CD4-positive, alpha-beta memory T cell (primary cell): ENCODE measurements at regions not wholly inside any gene's neighbourhood (a gene's known extent, or its start where the extent isn't known, plus 50 kb on each side); places are given as distances from the start of the nearest gene placed in this dataset.

ENCODE experiments used
- CTCF ChIA-PET: fragments of 350-600 bp; sonication (Branson Sonifier 250); formaldehyde crosslinking; loops from one replicate; lab custom pipeline; 2021; ENCODE audit warnings: inconsistent platforms; ENCODE audit not compliant: partially characterized antibody; lab: Charles Lee
- POLR2A ChIA-PET: fragments of 350-600 bp; sonication (Branson Sonifier 250); formaldehyde crosslinking; loops from one replicate; lab custom pipeline; 2021; ENCODE audit not compliant: partially characterized antibody; lab: Charles Lee
- DNase-seq, 5 donors: peaks; one replicate each; pipeline versions ENCODE4 v3.0.0 to v3.0.0-alpha.2; 2020 to 2022; ENCODE audit warnings: mixed read lengths in 1 of 5
- H3K27ac ChIP-seq: one replicate; pipeline ENCODE4 v1.7.0; 2013; ENCODE audit warnings: low read depth, low read length
- H3K27me3 ChIP-seq: 2 replicates; pipeline ENCODE4 v1.7.0; 2013; ENCODE audit warnings: mild to moderate bottlenecking, low read length, moderate library complexity; ENCODE audit not compliant: insufficient read depth
- H3K36me3 ChIP-seq: 2 replicates; pipeline ENCODE4 v1.7.0; 2013; ENCODE audit warnings: mild to moderate bottlenecking, low read length, moderate library complexity; ENCODE audit not compliant: insufficient read depth
- H3K4me1 ChIP-seq: 2 replicates; pipeline ENCODE4 v1.7.0; 2013; ENCODE audit warnings: mild to moderate bottlenecking, low read length, moderate library complexity; ENCODE audit not compliant: insufficient read depth
- H3K4me3 ChIP-seq, 2 donors: one replicate each; pipeline ENCODE4 v1.7.0; 2013; ENCODE audit warnings: low read length in 2 of 2, mild to moderate bottlenecking in 1 of 2
- H3K9me3 ChIP-seq, 2 donors: one replicate each; pipeline ENCODE4 v1.7.0; 2013; ENCODE audit warnings: low read length in 2 of 2, control low read depth in 1 of 2; ENCODE audit not compliant: control insufficient read depth in 1 of 2
- H3K27ac Mint-ChIP-seq, 7 donors: one replicate each; pipeline ENCODE4 v1.8.0; 2020 to 2021; ENCODE audit warnings: mixed read lengths in 7 of 7, mild to moderate bottlenecking in 6 of 7, inconsistent platforms in 3 of 7, moderate library complexity in 3 of 7
- H3K27me3 Mint-ChIP-seq, 2 donors: one replicate each; pipeline ENCODE4 v1.8.0; 2020 to 2021; ENCODE audit warnings: mixed read lengths in 2 of 2
- H3K36me3 Mint-ChIP-seq, 2 donors: one replicate each; pipeline ENCODE4 v1.8.0; 2020 to 2021; ENCODE audit warnings: mixed read lengths in 2 of 2, inconsistent platforms in 1 of 2, mild to moderate bottlenecking in 1 of 2
- H3K4me1 Mint-ChIP-seq, 4 donors: one replicate each; pipeline ENCODE4 v1.8.0; 2020 to 2021; ENCODE audit warnings: mixed read lengths in 4 of 4, mild to moderate bottlenecking in 1 of 4
- H3K4me3 Mint-ChIP-seq, 8 donors: one replicate each; pipeline ENCODE4 v1.8.0; 2020 to 2021; ENCODE audit warnings: mixed read lengths in 8 of 8, mild to moderate bottlenecking in 7 of 8, moderate library complexity in 6 of 8, inconsistent platforms in 3 of 8
- H3K9me3 Mint-ChIP-seq, 8 donors: one replicate each; pipeline ENCODE4 v1.8.0; 2020 to 2021; ENCODE audit warnings: mixed read lengths in 8 of 8, mild to moderate bottlenecking in 5 of 8, inconsistent platforms in 3 of 8, moderate library complexity in 1 of 8
- intact Hi-C: fragments of 100-400 bp; cut with micrococcal nuclease; formaldehyde crosslinking; loops from one replicate; pipeline ENCODE4 v1.15.1; 2023

GRCh38 chr13:89959074-89959473 lies 1388.4 kb upstream of the MIR17HG start:
- Histone ChIP-seq H3K36me3 (no peaks in the 10 kb centered on the region), H3K4me1 (no peaks in the 10 kb centered on the region), H3K27ac (no peak overlapping the region), H3K9me3 (no peaks in the 10 kb centered on the region), H3K27me3 (no peaks in the 10 kb centered on the region), H3K4me3 (no peak overlapping the region)
- H3K36me3 Mint-ChIP-seq = no peaks in the 10 kb centered on the region
- CTCF ChIA-PET = no interaction called here
- no peak for DNase-seq
- no peak overlapping the region for H3K4me3 Mint-ChIP-seq
- intact Hi-C loops = no loop called here
- no peaks in the 10 kb centered on the region for H3K4me1 Mint-ChIP-seq
- no peaks in the 10 kb centered on the region for H3K27me3 Mint-ChIP-seq
- peaks cover 0 to 12% (median 2%) of the 10 kb centered on the region in 8 donors for H3K9me3 Mint-ChIP-seq
- H3K27ac Mint-ChIP-seq = no peak overlapping the region
- POLR2A ChIA-PET = no interaction called here

GRCh38 chr13:89965252-89965651 lies 1382.2 kb upstream of the MIR17HG start:
- H3K4me3 Mint-ChIP-seq = no peak overlapping the region

GRCh38 chr13:89966524-89966923 lies 1381.0 kb upstream of the MIR17HG start:
- CTCF ChIA-PET = no interaction called here
- Mint-ChIP-seq H3K27ac (no peak overlapping the region), H3K4me1 (no peaks in the 10 kb centered on the region), H3K27me3 (no peaks in the 10 kb centered on the region), H3K9me3 (peaks cover 0 to 28% (median 9%) of the 10 kb centered on the region in 8 donors), H3K4me3 (no peak overlapping the region), H3K36me3 (no peaks in the 10 kb centered on the region)
- Histone ChIP-seq H3K9me3 (no peaks in the 10 kb centered on the region), H3K4me3 (no peak overlapping the region), H3K4me1 (no peaks in the 10 kb centered on the region), H3K27ac (no peak overlapping the region), H3K27me3 (no peaks in the 10 kb centered on the region), H3K36me3 (no peaks in the 10 kb centered on the region)
- POLR2A ChIA-PET = no interaction called here
- intact Hi-C loops = no loop called here
- DNase-seq = no peak

More at GRCh38 chr13:89965252-89965651, 1382.2 kb upstream of the MIR17HG start:
- CTCF ChIA-PET = no interaction called here
- no peak overlapping the region for H3K27ac ChIP-seq
- H3K27me3 ChIP-seq = no peaks in the 10 kb centered on the region
- no peaks in the 10 kb centered on the region for H3K27me3 Mint-ChIP-seq
- H3K4me3 ChIP-seq = no peak overlapping the region
- peaks cover 0 to 24% (median 8%) of the 10 kb centered on the region in 8 donors for H3K9me3 Mint-ChIP-seq
- no peak for DNase-seq
- POLR2A ChIA-PET = no interaction called here
- H3K4me1 ChIP-seq = no peaks in the 10 kb centered on the region
- H3K36me3 Mint-ChIP-seq = no peaks in the 10 kb centered on the region
- H3K36me3 ChIP-seq = no peaks in the 10 kb centered on the region
- no peak overlapping the region for H3K27ac Mint-ChIP-seq
- intact Hi-C loops = no loop called here
- no peaks in the 10 kb centered on the region for H3K9me3 ChIP-seq
- H3K4me1 Mint-ChIP-seq = no peaks in the 10 kb centered on the region

GRCh38 chr13:89967701-89968100 lies 1379.8 kb upstream of the MIR17HG start:
- Histone ChIP-seq H3K27ac (no peak overlapping the region), H3K27me3 (no peaks in the 10 kb centered on the region), H3K4me1 (no peaks in the 10 kb centered on the region), H3K4me3 (no peak overlapping the region), H3K9me3 (no peaks in the 10 kb centered on the region), H3K36me3 (no peaks in the 10 kb centered on the region)
- POLR2A ChIA-PET = no interaction called here
- Mint-ChIP-seq H3K27ac (peak overlapping the region in 1 of 7 donors; percentile 70), H3K27me3 (no peaks in the 10 kb centered on the region), H3K9me3 (peaks cover 0 to 28% (median 9%) of the 10 kb centered on the region in 8 donors), H3K4me1 (no peaks in the 10 kb centered on the region), H3K4me3 (no peak overlapping the region), H3K36me3 (no peaks in the 10 kb centered on the region)
- intact Hi-C loops = no loop called here
- CTCF ChIA-PET = no interaction called here
- DNase-seq = no peak

- no peak overlapping the region for H3K4me3 ChIP-seq
- Mint-ChIP-seq H3K4me1 (no peaks in the 10 kb centered on the region), H3K27ac (no peak overlapping the region), H3K36me3 (no peaks in the 10 kb centered on the region), H3K9me3 (peaks cover 0 to 28% (median 9%) of the 10 kb centered on the region in 8 donors), H3K4me3 (no peak overlapping the region), H3K27me3 (no peaks in the 10 kb centered on the region)
- POLR2A ChIA-PET = no interaction called here
- no peak overlapping the region for H3K27ac ChIP-seq
- no peak for DNase-seq
- H3K4me1 ChIP-seq = no peaks in the 10 kb centered on the region
- CTCF ChIA-PET = no interaction called here
- H3K9me3 ChIP-seq = no peaks in the 10 kb centered on the region
- intact Hi-C loops = no loop called here
- no peaks in the 10 kb centered on the region for H3K27me3 ChIP-seq
- no peaks in the 10 kb centered on the region for H3K36me3 ChIP-seq
Observed at GRCh38 chr13:89968470-89968869, 1379.0 kb upstream of the MIR17HG start.

DNA sequence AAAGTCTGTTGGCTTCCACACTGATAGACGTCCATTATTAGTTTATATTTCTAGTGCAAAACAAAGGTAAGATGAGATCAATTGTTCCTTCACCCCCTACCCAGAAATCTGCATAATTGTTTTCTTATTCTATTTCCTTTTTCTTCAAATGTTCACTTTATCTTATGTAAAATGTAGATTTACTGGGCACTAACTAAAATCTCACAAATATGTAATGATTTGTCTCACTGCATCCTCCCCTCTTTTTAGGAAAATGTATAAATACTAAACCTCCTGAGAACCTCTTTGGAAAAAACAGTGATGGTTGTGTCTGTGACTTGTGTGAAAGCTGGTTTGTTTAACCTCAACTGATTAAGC lies 1377.2 kb upstream of the MIR17HG start:
- Histone ChIP-seq H3K4me3 (no peak overlapping the region), H3K27ac (no peak overlapping the region), H3K9me3 (no peaks in the 10 kb centered on the region), H3K36me3 (no peaks in the 10 kb centered on the region), H3K4me1 (no peaks in the 10 kb centered on the region), H3K27me3 (no peaks in the 10 kb centered on the region)
- H3K36me3 Mint-ChIP-seq = no peaks in the 10 kb centered on the region
- no peak for DNase-seq
- intact Hi-C loops = no loop called here
- H3K9me3 Mint-ChIP-seq = peaks cover 0 to 24% (median 7%) of the 10 kb centered on the region in 8 donors
- no peaks in the 10 kb centered on the region for H3K27me3 Mint-ChIP-seq
- CTCF ChIA-PET = no interaction called here
- H3K27ac Mint-ChIP-seq = no peak overlapping the region
- H3K4me3 Mint-ChIP-seq = no peak overlapping the region
- no peaks in the 10 kb centered on the region for H3K4me1 Mint-ChIP-seq
- POLR2A ChIA-PET = no interaction called here

DNA sequence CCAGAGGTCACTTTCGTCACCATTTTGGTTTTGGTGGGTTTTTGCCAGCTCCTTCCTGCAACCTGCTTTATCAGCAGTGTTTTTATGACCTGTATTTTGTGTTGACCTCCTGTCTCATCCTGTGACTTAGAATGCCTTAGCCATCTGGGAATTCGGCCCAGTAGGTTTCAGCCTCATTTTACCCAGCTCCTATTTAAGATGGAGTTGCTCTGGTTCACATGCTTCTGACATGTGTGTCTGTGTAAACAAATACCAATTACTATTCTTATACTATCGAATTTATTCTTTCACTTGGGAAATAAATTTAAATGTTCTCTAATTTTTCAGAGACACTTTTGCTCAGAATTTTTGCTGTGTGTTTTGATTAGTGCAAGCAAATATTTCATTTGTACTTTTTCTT lies 1370.3 kb upstream of the MIR17HG start:
- no peaks in the 10 kb centered on the region for H3K4me1 ChIP-seq
- no peaks in the 10 kb centered on the region for H3K36me3 ChIP-seq
- H3K4me3 ChIP-seq = no peak overlapping the region
- H3K36me3 Mint-ChIP-seq = no peaks in the 10 kb centered on the region
- no peaks in the 10 kb centered on the region for H3K4me1 Mint-ChIP-seq
- no peaks in the 10 kb centered on the region for H3K27me3 Mint-ChIP-seq
- no peak for DNase-seq
- intact Hi-C loops = no loop called here
- no peak overlapping the region for H3K4me3 Mint-ChIP-seq
- peaks cover 0 to 5% (median 0%) of the 10 kb centered on the region in 8 donors for H3K9me3 Mint-ChIP-seq
- no peaks in the 10 kb centered on the region for H3K27me3 ChIP-seq
- H3K27ac ChIP-seq = no peak overlapping the region
- ChIA-PET CTCF (no interaction called here), POLR2A (no interaction called here)
- H3K27ac Mint-ChIP-seq = no peak overlapping the region
- H3K9me3 ChIP-seq = no peaks in the 10 kb centered on the region

DNA sequence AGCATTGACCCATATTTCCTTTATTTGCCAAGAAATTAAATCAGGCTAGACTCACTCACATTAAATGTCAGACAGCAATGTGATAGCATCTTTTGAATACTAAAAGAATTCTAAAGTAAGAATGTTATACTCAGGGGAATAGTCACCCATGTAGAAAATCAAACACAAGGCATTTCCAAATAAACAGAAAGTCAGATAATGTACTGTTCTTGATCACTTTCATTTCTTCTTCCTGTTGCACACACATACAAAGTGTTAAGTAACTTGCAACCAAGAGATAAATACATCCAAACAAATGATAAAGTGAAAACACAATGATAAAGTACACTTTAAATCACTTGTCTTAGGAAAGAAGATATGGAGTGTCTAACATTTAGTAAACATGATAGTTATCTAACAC lies 1366.6 kb upstream of the MIR17HG start:
- no peaks in the 10 kb centered on the region for H3K27me3 Mint-ChIP-seq
- Histone ChIP-seq H3K9me3 (no peaks in the 10 kb centered on the region), H3K36me3 (no peaks in the 10 kb centered on the region), H3K4me1 (no peaks in the 10 kb centered on the region), H3K27me3 (no peaks in the 10 kb centered on the region), H3K4me3 (no peak overlapping the region), H3K27ac (no peak overlapping the region)
- no peaks in the 10 kb centered on the region for H3K36me3 Mint-ChIP-seq
- intact Hi-C loops = no loop called here
- ChIA-PET CTCF (no interaction called here), POLR2A (no interaction called here)
- peaks cover 0 to 10% (median 2%) of the 10 kb centered on the region in 8 donors for H3K9me3 Mint-ChIP-seq
- no peak for DNase-seq
- H3K27ac Mint-ChIP-seq = no peak overlapping the region
- H3K4me3 Mint-ChIP-seq = no peak overlapping the region
- no peaks in the 10 kb centered on the region for H3K4me1 Mint-ChIP-seq
